ENCODE measurements at regions not wholly inside any gene's neighbourhood (a gene's known extent, or its start where the extent isn't known, plus 50 kb on each side); places are given as distances from the start of the nearest gene placed in this dataset.

- TF ChIP-seq ZNF274 (IDR thresholded peaks at IDR 0.05; ENCODE audit: low read depth, low read length), result no peak
- TF ChIP-seq SUZ12 (IDR thresholded peaks at IDR 0.05; ENCODE audit: extremely low read depth, insufficient read depth, insufficient read length), result no peak
- TF ChIP-seq YY1 (IDR thresholded peaks at IDR 0.05; ENCODE audit: insufficient read depth, insufficient read length), result no peak
These were observed 233.6 kb upstream of the WDFY3 start for GRCh38 chr4:85200106-85200505.

Data from NT2/D1 (cell line).